Activated T-cell treated with anti-CD3 and anti-CD28 coated beads for 4 hours (primary cell): ENCODE measurements at regions not wholly inside any gene's neighbourhood (a gene's known extent, or its start where the extent isn't known, plus 50 kb on each side); places are given as distances from the start of the nearest gene placed in this dataset.
"Not testable (repeated sequence)": the region's sequence is repeated elsewhere in the genome, so short reads cannot be mapped to it uniquely, and the experiment has no call there.

Source experiments
- DNase-seq: peaks from one replicate; pipeline ENCODE4 v3.0.0-alpha.2; 2020

- no peak for DNase-seq
Observed at GRCh38 chr14:36465178-36465577, 54.9 kb downstream of the NKX2-1 start.

GRCh38 chr14:36462890-36463289 lies 57.1 kb downstream of the NKX2-1 start:
- DNase-seq: no peak

GRCh38 chr14:36455241-36455627 lies 64.8 kb downstream of the NKX2-1 start:
- no peak for DNase-seq

- DNase-seq: no peak
Observed at GRCh38 chr14:36454599-36455240, 65.3 kb downstream of the NKX2-1 start.

GRCh38 chr14:36452860-36453259 lies 67.2 kb downstream of the NKX2-1 start:
- no peak for DNase-seq

- DNase-seq: no peak
Observed at GRCh38 chr14:36451310-36452065, 68.5 kb downstream of the NKX2-1 start.

- DNase-seq: no peak
Observed at GRCh38 chr14:36450550-36450949, 69.5 kb downstream of the NKX2-1 start.

- DNase-seq: no peak
Observed at GRCh38 chr14:36449903-36450302, 70.1 kb downstream of the NKX2-1 start.

GRCh38 chr14:36443374-36443773 lies 76.7 kb downstream of the NKX2-1 start:
- no peak for DNase-seq

GRCh38 chr14:36442824-36443241 lies 77.2 kb downstream of the NKX2-1 start:
- no peak for DNase-seq

GRCh38 chr14:36441283-36441682 lies 78.7 kb downstream of the NKX2-1 start:
- DNase-seq: no peak

- DNase-seq: no peak
Observed at GRCh38 chr14:36439766-36440165, 80.3 kb downstream of the NKX2-1 start.

GRCh38 chr14:36438883-36439282 lies 81.1 kb downstream of the NKX2-1 start:
- no peak for DNase-seq

- no peak for DNase-seq
Observed at GRCh38 chr14:36430662-36431084, 89.4 kb downstream of the NKX2-1 start.

- no peak for DNase-seq
Observed at GRCh38 chr14:36430169-36430568, 89.9 kb downstream of the NKX2-1 start.

- no peak for DNase-seq
Observed at GRCh38 chr14:36429692-36430091, 90.3 kb downstream of the NKX2-1 start.

- DNase-seq: no peak
Observed at GRCh38 chr14:36428350-36428749, 91.7 kb downstream of the NKX2-1 start.

GRCh38 chr14:36426836-36427235 lies 93.2 kb downstream of the NKX2-1 start:
- DNase-seq: no peak

GRCh38 chr14:36426113-36426512 lies 93.9 kb downstream of the NKX2-1 start:
- no peak for DNase-seq

GRCh38 chr14:36424478-36425102 lies 95.4 kb downstream of the NKX2-1 start:
- DNase-seq: no peak

- DNase-seq: no peak
Observed at GRCh38 chr14:36423430-36423829, 96.6 kb downstream of the NKX2-1 start.

GRCh38 chr14:36420149-36420687 lies 99.8 kb upstream of the MBIP start:
- no peak for DNase-seq

- DNase-seq: no peak
Observed at GRCh38 chr14:36418937-36419336, 98.5 kb upstream of the MBIP start.

- not testable (repeated sequence) for DNase-seq
Observed at GRCh38 chr14:36411951-36412350, 91.5 kb upstream of the MBIP start.
